Smooth muscle cell (in vitro differentiated cells): ENCODE measurements at regions not wholly inside any gene's neighbourhood (a gene's known extent, or its start where the extent isn't known, plus 50 kb on each side); places are given as distances from the start of the nearest gene placed in this dataset.

Source experiments
- DNase-seq: peaks from one replicate; lab custom pipeline; 2025; ENCODE audit not compliant: unreplicated experiment; lab: John Stamatoyannopoulos, UW
- H2AFZ ChIP-seq: fragments of 200-600 bp; sonication (generic); 2 replicates; pipeline ENCODE4 v1.6.0; 2016; ENCODE audit warnings: antibody characterized with exemption, low read depth, mild to moderate bottlenecking
- H3F3A ChIP-seq: fragments of 200-600 bp; sonication (generic); 2 replicates; pipeline ENCODE4 v1.6.0; 2017; ENCODE audit warnings: antibody characterized with exemption, low read depth
- H3K27ac ChIP-seq: fragments of 200-600 bp; sonication (generic); 2 replicates; pipeline ENCODE4 v1.5.1; 2016; ENCODE audit warnings: low read depth, mild to moderate bottlenecking
- H3K27me3 ChIP-seq: fragments of 200-600 bp; sonication (generic); 2 replicates; pipeline ENCODE4 v1.6.1; 2016; ENCODE audit warnings: low read depth, mild to moderate bottlenecking
- H3K36me3 ChIP-seq: fragments of 200-600 bp; sonication (generic); 2 replicates; pipeline ENCODE4 v1.5.1; 2016; ENCODE audit warnings: low read depth
- H3K4me1 ChIP-seq: fragments of 200-600 bp; sonication (generic); 2 replicates; pipeline ENCODE4 v1.5.1; 2016; ENCODE audit warnings: low read depth
- H3K4me2 ChIP-seq: fragments of 200-600 bp; sonication (generic); 2 replicates; pipeline ENCODE4 v1.6.0; 2016; ENCODE audit warnings: mild to moderate bottlenecking
- H3K4me3 ChIP-seq: fragments of 200-600 bp; sonication (generic); 2 replicates; pipeline ENCODE4 v1.5.1; 2016; ENCODE audit warnings: mild to moderate bottlenecking
- H3K79me2 ChIP-seq: fragments of 200-600 bp; sonication (generic); 2 replicates; pipeline ENCODE4 v1.6.0; 2016; ENCODE audit warnings: low read depth, mild to moderate bottlenecking
- H3K9ac ChIP-seq: fragments of 200-600 bp; sonication (generic); 2 replicates; pipeline ENCODE4 v1.6.0; 2016; ENCODE audit warnings: low read depth
- H3K9me3 ChIP-seq: fragments of 200-600 bp; sonication (generic); replicated peaks from 2 replicates; pipeline ENCODE4 v1.5.1; 2016; ENCODE audit warnings: low read depth
- H4K20me1 ChIP-seq: fragments of 200-600 bp; sonication (generic); 2 replicates; pipeline ENCODE4 v1.6.0; 2016; ENCODE audit warnings: low read depth
- CTCF ChIP-seq: fragments of 200-600 bp; sonication (generic); IDR thresholded peaks from 2 replicates; pipeline ENCODE4 v1.5.1; 2017; ENCODE audit warnings: borderline replicate concordance, mild to moderate bottlenecking, antibody characterized with exemption; ENCODE audit not compliant: insufficient read depth, poor library complexity, severe bottlenecking
- WGBS: methylation state at CpG from one replicate; pipeline ENCODE4 v1.1.7; 2016; ENCODE audit warnings: low lambda C conversion rate; 5-methylcytosine and 5-hydroxymethylcytosine counted together

GRCh38 chr20:4083098-4083865 is 65.3 kb upstream of the SMOX start:
- Histone ChIP-seq H3K27ac (peak overlapping the region; percentile 74), H3K4me1 (peaks cover 9% of the 10 kb centered on the region), H3K36me3 (no peaks in the 10 kb centered on the region), H4K20me1 (no peaks in the 10 kb centered on the region), H3F3A (peaks cover 10% of the 10 kb centered on the region), H3K4me2 (peak overlapping the region; percentile 71), H3K79me2 (no peaks in the 10 kb centered on the region), H3K27me3 (no peaks in the 10 kb centered on the region), H3K4me3 (no peak overlapping the region), H2AFZ (no peak overlapping the region), H3K9ac (peak overlapping the region; percentile 30), H3K9me3 (no peaks in the 10 kb centered on the region)
- no peak for DNase-seq
- WGBS: 9% methylated on average over 5 of the region's 11 CpGs
- TF ChIP-seq CTCF: no peak

GRCh38 chr20:4082406-4083097 is 66.1 kb upstream of the SMOX start:
- H3K79me2 ChIP-seq: no peaks in the 10 kb centered on the region

GRCh38 chr20:4081421-4081820 is 66.1 kb upstream of the RNF24 start:
- Histone ChIP-seq H3K27me3 (no peaks in the 10 kb centered on the region), H3K9me3 (no peaks in the 10 kb centered on the region), H3K79me2 (no peaks in the 10 kb centered on the region), H3K4me1 (peaks cover 9% of the 10 kb centered on the region), H2AFZ (peak overlapping the region; percentile 23), H3K36me3 (no peaks in the 10 kb centered on the region), H3K4me2 (no peak overlapping the region), H3K4me3 (no peak overlapping the region), H3K27ac (peak overlapping the region; percentile 81), H3K9ac (no peak overlapping the region), H4K20me1 (no peaks in the 10 kb centered on the region), H3F3A (peaks cover 10% of the 10 kb centered on the region)
- no peak for DNase-seq
- 94% methylated on average over 4 of the region's 4 CpGs for WGBS
- TF ChIP-seq CTCF: no peak

More at GRCh38 chr20:4082406-4083097, 66.1 kb upstream of the SMOX start:
- Histone ChIP-seq H3K4me1 (peaks cover 9% of the 10 kb centered on the region), H3K9me3 (no peaks in the 10 kb centered on the region), H3K4me3 (no peak overlapping the region), H3K36me3 (no peaks in the 10 kb centered on the region), H3K27me3 (no peaks in the 10 kb centered on the region), H3F3A (peaks cover 10% of the 10 kb centered on the region), H3K27ac (peak overlapping the region; percentile 81), H2AFZ (peak overlapping the region; percentile 5), H4K20me1 (no peaks in the 10 kb centered on the region), H3K9ac (peak overlapping the region; percentile 18), H3K4me2 (peak overlapping the region; percentile 65)
- no peak for TF ChIP-seq CTCF
- WGBS: 20% methylated on average over 6 of the region's 7 CpGs
- no peak for DNase-seq
